ENCODE measurements at regions not wholly inside any gene's neighbourhood (a gene's known extent, or its start where the extent isn't known, plus 50 kb on each side); places are given as distances from the start of the nearest gene placed in this dataset.

GRCh38 chr2:240341064-240341463, 94.4 kb upstream of the GPC1 start:
- no peak for ATAC-seq (ENCODE audit: low FRiP score in 2 of 2)
- TF ChIP-seq EP300 (IDR thresholded peaks at IDR 0.05) (no peak), POLR2A (IDR thresholded peaks at IDR 0.05) (no peak), POLR2AphosphoS5 (IDR thresholded peaks at IDR 0.05) (no peak), CTCF (IDR thresholded peaks at IDR 0.05) (no peak)
- no peaks in the 10 kb centered on the region for H3K27me3 ChIP-seq
- DNase-seq, result no peak
- H3K4me1 ChIP-seq, result no peaks in the 10 kb centered on the region
- H3K9me3 ChIP-seq, result peaks cover 0 to 15% (median 7%) of the 10 kb centered on the region in 4 donors
- H3K36me3 ChIP-seq, result no peaks in the 10 kb centered on the region
- no peak overlapping the region for H3K4me3 ChIP-seq
- no peak overlapping the region for H3K27ac ChIP-seq
- WGBS, 2 donors, result 61 to 64% methylated on average over 6 to 9 of the region's 9 CpGs

- TF ChIP-seq CTCF (IDR thresholded peaks at IDR 0.05), result no peak
- TF ChIP-seq EP300 (IDR thresholded peaks at IDR 0.05), result no peak
- no peak for TF ChIP-seq POLR2AphosphoS5 (IDR thresholded peaks at IDR 0.05)
- no peak for TF ChIP-seq POLR2A (IDR thresholded peaks at IDR 0.05)
- Histone ChIP-seq H3K9me3 (peaks cover 0 to 15% (median 7%) of the 10 kb centered on the region in 4 donors), H3K4me1 (no peaks in the 10 kb centered on the region), H3K27ac (no peak overlapping the region), H3K4me3 (no peak overlapping the region), H3K36me3 (no peaks in the 10 kb centered on the region), H3K27me3 (no peaks in the 10 kb centered on the region)
- no peak for ATAC-seq (ENCODE audit: low FRiP score in 2 of 2)
- no peak for DNase-seq
- 50 to 52% methylated on average over 1 of the region's 1 CpG for WGBS, 2 donors
These were observed 91.9 kb upstream of the GPC1 start for GRCh38 chr2:240343548-240343947.

- Histone ChIP-seq H3K4me1 (no peaks in the 10 kb centered on the region), H3K36me3 (no peaks in the 10 kb centered on the region), H3K9me3 (peaks cover 0 to 15% (median 7%) of the 10 kb centered on the region in 4 donors), H3K27ac (no peak overlapping the region), H3K27me3 (no peaks in the 10 kb centered on the region), H3K4me3 (no peak overlapping the region)
- no peak for DNase-seq
- 88 to 94% methylated on average over 2 to 4 of the region's 4 CpGs for WGBS, 2 donors
- no peak for TF ChIP-seq POLR2A (IDR thresholded peaks at IDR 0.05)
- no peak for TF ChIP-seq CTCF (IDR thresholded peaks at IDR 0.05)
- no peak for TF ChIP-seq EP300 (IDR thresholded peaks at IDR 0.05)
- TF ChIP-seq POLR2AphosphoS5 (IDR thresholded peaks at IDR 0.05), result no peak
- no peak for ATAC-seq (ENCODE audit: low FRiP score in 2 of 2)
These were observed 90.6 kb upstream of the GPC1 start for GRCh38 chr2:240344904-240345303.

GRCh38 chr2:240346015-240346752, 89.3 kb upstream of the GPC1 start:
- no peak for TF ChIP-seq POLR2AphosphoS5 (IDR thresholded peaks at IDR 0.05)
- no peak for TF ChIP-seq CTCF (IDR thresholded peaks at IDR 0.05)
- TF ChIP-seq POLR2A (IDR thresholded peaks at IDR 0.05), result no peak
- TF ChIP-seq EP300 (IDR thresholded peaks at IDR 0.05), result no peak
- no peaks in the 10 kb centered on the region for H3K36me3 ChIP-seq
- H3K27me3 ChIP-seq, result no peaks in the 10 kb centered on the region
- ATAC-seq (ENCODE audit: low FRiP score in 2 of 2) (no peak), DNase-seq (no peak)
- H3K4me1 ChIP-seq, result no peaks in the 10 kb centered on the region
- no peak overlapping the region for H3K4me3 ChIP-seq
- H3K9me3 ChIP-seq, result peaks cover 0 to 15% (median 7%) of the 10 kb centered on the region in 4 donors
- WGBS, 2 donors, result 84 to 88% methylated on average over 7 to 16 of the region's 16 CpGs
- no peak overlapping the region for H3K27ac ChIP-seq
